HG02763 (cell line): ENCODE measurements at regions not wholly inside any gene's neighbourhood (a gene's known extent, or its start where the extent isn't known, plus 50 kb on each side); places are given as distances from the start of the nearest gene placed in this dataset.
"Not testable (repeated sequence)": the region's sequence is repeated elsewhere in the genome, so short reads cannot be mapped to it uniquely, and the experiment has no call there.

Source experiments
- ATAC-seq: cut with Tn5 transposase; IDR thresholded peaks from one replicate; pipeline ENCODE4 v1.9.1; 2021; ENCODE audit warnings: mild to moderate bottlenecking, moderate library complexity; ENCODE audit not compliant: unreplicated experiment

DNA sequence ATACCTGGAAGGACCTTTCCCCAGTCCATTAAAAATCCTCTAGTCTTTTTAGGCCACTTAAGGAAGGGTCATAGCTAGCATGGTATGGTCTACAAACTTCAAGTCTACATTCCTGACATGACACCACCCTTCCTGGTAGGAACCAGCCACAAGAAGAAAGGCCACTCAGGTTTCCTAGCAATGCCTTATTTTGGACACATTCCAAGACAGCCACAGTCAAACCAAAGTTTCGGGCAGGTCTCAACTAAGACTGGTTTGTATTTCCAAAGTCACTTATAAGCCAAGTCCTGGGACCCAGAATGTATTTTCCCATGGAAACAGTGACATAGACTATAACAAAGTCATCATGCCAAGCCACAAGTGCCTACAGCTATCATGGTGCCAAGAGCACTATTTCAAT lies 50.6 kb upstream of the SLC44A3 start:
- no peak for ATAC-seq

DNA sequence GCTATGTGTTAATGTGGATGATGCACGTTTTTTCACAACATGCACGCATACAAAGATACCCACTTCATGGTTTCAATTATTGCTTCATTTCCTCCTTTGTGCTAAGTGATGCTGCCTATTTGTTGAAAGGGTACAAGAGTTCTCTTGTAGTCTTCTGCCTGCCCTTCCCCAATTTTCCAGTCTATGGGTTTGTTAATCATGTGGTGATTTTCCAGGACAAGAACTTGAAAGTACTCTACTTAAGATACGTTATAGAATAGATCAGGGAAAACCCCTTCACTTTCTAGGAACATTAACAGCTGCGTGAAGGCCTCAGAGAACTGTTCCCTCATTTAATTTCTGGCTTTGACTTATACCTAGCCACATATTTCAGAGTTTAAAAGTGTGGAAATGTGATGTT lies 52.1 kb upstream of the SLC44A3 start:
- no peak for ATAC-seq

DNA sequence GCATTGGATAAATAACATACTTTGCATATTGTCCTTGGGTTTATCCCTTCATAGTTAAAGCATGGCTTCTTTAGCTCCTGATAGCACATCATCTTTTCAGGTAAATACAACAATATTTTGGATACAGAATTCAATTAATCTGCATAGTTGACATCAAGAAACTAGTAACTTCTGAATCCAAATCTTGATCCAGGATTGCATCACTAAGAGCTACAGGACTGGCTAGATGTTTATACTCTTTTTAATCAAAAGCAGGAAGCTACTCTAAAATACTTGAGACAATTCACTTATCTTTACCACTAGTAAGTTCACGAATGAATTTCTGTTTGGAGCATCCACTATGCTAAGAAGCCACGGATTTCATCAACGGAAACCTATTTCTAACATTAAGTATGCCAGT lies 54.2 kb upstream of the SLC44A3 start:
- ATAC-seq = no peak

DNA sequence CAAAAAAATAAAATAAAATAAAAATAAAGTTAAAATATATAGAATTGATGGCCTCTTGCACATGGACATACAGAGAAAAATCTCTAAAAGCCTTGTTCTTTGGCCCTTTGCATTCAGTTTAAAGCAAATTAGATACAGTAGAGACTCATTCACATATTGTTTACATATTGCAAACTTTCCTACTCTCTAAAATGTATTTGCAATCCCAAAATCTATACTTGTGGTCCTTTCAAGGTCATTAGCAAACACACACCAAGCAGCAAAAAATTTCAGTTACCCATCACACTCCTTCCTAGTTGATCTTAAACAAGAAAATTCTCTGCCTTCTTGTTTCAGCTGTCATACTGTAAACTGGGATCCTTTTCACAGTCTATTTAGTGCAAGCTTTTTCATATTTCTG lies 61.0 kb upstream of the SLC44A3 start:
- no peak for ATAC-seq

DNA sequence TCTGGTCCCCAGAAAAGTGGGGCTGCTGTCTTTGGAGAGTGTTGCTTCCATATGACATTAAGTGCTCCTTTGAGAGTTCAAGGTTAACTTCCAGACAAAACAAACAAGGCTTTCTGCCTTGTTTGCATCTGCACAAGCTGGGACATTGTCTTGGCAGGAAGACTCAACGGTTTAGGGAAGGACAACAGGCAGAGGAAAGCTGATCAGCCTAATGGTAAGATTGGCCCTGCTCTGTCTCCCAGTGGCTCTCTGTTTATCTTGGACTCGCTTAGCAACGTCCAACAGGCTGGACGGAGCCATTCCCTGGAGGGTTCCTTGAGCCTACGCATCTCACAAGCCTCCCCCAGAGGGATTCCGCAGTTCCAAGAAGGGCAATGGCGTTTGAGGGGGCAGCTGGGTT lies 62.2 kb upstream of the SLC44A3 start:
- no peak for ATAC-seq

DNA sequence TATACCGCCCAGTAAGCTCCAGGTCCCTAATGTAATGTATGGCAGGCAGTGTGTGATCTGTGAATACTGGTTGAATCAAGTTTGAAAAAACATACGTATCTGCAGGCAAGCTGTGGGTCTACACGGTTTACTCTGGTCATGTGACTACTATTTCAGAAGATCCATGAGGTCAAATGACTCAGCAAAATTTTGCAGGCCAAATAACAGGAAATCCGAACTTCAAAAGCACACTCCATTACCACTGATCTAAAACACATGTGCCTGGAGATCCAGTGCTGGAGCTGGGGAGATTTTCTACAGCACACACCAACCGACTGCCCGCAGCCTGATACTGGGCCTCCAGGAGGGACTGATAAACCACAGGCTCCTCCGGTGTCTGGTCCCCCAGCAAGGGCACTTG lies 64.5 kb upstream of the SLC44A3 start:
- ATAC-seq = no peak

DNA sequence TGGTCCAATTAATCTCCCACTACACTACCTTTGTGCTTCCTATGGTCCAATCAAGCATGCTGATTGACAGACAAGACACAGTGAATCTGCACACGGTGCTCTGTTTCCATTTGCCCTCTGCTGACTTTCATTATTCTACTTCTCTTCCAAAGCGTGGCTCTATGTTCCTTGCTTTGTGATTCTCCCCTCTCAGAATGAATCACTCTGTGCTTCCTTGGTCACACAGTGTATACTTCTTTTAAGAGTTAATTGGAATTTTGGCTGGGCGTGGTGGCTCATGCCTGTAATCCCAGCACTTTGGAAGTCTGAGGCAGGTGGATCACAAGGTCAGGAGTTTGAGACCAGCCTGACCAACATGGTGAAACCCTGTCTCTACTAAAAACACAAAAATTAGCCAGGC lies 65.1 kb upstream of the SLC44A3 start:
- not testable (repeated sequence) for ATAC-seq

DNA sequence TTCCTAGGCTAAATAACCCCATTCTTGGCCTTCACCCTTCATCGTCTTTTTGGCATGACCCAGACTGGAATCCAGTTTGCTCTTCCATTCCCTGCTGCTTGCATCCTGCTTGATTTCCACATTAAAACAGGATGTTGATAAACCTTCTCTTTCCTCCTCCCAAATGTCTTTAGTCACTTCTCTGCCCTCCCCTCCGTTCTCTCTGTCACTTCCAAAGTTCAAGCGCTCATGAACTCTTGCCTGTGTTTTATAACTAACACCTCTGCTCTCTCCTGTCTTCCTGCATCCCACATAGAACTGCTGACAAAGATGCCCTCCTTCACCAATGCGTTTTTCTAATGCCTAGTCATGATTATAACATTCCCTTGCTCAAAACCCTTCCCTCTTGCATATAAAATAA lies 65.6 kb upstream of the SLC44A3 start:
- no peak for ATAC-seq

DNA sequence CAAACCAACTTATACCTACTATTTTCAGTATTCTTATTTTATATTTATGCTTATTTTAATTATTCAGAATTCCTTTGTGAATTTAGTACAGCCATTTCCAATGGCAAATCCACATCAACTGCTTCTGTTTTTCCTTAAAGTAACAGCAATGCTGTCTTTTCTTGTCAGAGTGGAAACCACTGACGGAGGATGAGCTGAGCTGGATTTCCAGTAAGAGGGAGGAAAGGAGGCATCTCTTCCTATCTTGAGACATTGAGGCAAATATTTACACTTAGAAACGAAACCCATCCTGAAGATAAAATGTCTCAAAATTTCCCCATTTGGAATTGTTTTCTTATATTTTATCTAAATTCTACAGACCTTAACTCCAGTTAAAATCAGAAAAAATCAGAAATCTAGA lies 66.1 kb upstream of the SLC44A3 start:
- no peak for ATAC-seq

DNA sequence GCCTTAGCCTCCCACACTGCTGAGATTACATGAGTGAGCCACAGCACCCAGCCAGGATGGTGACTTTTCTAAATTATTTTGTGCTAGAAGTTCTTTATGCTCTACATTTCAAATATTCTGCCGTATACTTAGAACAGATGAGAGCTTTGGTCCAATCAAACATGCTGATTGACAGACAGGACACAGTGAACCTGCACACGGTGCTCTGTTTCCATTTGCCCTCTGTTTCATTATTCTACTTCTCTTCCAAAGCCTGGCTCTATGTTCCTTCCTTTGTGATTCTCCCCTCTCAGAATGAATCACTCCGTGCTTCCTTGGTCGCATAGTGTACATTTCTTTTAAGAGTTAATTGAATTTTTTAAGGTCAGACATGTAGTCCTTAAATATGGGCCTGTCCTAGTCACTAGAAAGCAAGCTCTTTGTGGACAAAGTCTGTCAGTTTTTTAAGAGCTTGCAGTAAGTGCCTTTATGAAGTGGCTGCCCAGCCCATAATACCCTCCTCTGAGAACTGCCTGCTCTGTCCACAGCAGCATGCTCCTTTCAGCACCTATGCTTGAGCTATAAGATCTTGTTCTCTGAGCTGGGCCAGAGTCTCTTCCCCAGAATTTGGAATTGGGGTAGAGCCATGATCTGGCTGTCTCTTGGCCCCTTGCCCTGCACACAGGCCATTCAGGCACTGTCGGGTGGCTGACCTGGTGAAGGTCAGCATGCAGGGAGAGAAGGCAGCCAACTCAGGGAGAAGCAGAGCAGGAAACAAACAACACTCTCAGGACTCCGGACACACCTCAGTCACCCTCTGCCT lies 66.8 kb upstream of the SLC44A3 start:
- no peak for ATAC-seq

DNA sequence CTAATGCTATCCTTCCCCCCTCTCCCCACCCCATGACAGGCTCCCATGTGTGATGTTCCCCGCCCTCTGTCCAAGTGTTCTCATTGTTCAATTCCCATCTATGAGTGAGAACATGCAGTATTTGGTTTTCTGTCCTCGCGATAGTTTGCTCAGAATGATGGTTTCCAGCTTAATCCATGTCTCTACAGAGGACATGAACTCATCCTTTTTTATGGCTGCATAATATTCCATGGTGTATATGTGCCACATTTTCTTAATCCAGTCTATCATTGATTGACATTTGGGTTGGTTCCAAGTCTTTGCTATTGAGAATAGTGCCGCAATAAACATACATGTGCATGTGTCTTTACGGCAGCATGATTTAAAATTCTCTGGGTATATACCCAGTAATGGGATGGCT lies 68.7 kb upstream of the SLC44A3 start:
- not testable (repeated sequence) for ATAC-seq

DNA sequence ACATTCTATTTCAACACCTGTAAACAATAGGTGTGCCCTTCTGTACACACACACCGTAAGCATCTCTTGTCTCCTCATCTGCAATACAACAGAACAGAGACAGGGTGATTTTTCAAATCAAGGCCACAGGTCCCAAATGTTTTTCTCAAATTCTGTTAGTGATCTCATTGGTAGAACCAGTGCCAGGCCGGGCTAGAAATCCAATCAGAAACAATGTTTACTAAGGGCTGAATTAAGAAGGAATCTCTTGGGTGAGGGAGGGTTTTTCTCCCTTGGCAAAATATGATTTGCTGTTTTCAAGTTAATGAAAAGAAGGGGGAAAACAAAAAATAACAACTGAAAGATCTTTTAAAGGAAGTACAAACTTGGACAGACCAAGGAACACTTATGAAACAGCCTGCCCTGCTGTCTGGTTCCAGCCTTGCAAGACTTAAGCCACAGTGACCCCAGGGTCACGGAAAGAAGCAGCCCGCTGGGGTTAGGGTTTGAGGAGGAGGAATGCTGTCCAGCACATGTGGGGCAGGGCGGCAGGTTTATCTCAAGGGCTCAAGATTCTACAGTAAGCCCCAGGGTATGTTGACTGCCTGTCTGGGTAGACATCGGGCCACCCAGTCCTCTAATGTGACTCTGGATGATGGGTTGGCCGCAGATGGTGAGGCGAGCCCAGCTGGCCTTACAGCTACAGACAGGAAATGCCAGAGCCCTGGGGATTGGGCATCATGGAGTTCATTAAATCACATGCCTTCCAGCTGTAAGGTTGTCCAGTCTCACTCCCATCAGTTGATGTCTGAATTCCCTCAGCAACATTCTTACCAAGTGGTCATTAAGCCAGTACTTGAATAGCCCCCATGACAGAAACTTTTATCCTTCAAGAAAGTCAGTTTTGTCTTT lies 73.3 kb upstream of the SLC44A3 start:
- ATAC-seq = no peak

DNA sequence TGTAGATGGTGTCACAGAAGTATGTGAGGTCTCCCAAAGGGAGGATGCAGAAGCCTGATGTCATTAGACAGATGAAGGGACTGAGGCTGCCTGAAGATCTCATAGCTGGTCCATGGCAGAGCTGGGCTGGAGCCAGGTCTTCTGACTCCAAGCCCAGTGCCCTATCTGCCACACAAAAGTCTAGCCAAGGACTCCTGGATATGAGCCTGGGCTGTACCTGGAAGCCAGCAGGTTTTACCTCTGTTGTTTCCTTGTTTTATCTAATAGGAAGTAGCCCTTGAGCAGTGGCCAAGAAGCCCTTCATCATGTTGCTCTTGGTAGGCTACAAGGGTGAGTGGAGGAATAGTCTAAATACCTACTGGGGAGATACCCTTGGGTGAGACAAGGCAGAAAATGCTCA lies 74.4 kb upstream of the SLC44A3 start:
- ATAC-seq = no peak

DNA sequence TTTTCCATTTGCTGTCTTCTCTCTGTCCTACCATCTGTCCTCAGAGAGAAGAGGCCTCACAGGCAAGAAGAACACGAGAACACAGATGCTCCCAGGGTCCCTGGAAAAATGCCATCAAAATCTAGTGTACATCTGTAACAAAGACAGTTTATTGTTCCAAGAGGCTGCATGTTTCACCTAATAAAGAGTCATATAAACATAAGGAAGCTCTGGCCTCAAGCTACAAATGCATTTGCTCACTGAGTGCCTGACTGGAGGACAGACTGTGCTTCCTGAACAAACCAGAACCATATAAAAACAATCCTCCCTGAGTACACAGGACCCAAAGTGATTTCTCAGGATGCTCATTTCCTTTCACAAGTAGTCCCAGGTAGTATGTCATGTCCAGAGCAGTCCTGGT lies 76.3 kb upstream of the SLC44A3 start:
- ATAC-seq = no peak

DNA sequence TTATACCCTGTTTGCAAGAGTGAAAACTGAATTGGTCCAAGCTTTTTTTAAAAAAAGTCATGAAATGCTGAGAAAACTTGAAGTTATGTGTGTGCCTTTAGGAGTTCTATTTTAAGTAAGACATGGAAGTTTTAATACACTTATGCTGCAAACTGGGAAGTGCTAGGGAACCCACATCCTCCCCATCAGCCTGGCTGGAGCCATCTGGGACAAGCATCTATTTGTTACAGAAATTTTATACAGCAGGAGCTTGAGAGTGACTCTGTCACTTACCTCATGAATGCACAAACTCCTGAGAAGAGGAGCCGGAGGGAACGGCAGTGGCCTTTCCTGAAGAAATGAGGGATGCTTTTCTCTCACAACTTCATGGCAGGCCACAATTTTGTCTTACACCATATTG lies 78.2 kb upstream of the SLC44A3 start:
- ATAC-seq = no peak

DNA sequence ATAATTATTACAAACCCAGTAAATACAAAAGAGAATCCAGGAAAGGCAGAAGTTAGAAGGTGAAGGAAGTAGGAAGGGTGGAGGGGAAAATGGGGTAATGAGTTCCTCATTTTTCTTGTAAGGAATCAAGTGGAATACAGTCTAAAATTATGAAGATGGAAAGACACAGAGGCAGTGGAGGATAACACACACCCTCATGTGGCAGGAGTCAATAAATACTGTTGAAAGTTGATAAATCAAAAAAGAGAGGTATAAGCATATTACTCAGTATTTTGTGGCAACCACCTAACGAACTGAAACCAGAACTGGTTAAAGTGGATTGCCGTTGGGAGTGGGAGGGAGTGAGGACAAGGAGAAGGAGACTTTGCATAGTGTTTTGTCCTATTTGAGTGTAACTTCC lies 78.6 kb upstream of the SLC44A3 start:
- ATAC-seq = no peak

DNA sequence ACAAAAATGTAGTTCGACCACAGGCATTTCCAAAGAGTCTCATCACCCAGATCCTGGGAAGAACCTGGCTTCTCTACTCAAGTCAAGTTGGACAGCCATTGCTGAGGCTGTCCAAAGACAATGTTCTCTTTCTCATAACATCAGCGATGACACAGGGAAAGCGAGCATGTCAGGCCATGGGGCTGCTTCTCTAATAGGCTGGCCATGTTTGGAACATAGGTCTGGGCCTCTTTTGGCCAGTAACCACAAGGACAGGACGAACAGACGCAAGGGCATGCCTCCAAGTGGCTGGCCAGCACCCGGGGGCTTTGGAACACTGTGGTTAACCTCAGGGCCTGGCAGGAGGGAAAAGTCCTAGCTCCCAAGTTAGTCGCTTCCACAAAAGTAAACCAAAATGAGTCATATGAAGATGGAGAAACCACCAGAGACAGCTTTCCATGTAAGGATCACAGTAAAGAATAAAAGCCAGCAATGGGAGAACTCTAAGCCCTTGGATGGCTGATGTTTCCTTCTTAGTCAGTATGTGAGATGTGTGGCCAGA lies 80.6 kb upstream of the SLC44A3 start:
- ATAC-seq = no peak

DNA sequence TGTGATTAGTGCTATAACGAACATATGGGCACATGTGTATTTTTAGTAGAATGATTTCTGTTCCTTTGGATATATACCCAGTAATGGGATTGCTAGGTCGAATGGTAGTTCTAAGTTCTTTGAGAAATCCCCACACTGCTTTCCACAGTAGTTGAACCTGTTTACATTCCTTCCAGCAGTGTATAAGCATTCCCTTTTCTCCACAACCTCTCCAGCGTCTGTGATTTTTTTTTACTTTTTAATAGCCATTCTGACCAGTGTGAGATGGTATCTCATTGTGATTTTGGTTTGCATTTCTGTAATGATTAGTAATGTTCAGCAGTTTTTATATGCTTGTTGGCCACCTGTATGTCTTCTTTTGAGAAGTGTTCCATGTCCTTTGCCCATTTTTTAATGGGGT lies 81.8 kb upstream of the SLC44A3 start:
- ATAC-seq = no peak

DNA sequence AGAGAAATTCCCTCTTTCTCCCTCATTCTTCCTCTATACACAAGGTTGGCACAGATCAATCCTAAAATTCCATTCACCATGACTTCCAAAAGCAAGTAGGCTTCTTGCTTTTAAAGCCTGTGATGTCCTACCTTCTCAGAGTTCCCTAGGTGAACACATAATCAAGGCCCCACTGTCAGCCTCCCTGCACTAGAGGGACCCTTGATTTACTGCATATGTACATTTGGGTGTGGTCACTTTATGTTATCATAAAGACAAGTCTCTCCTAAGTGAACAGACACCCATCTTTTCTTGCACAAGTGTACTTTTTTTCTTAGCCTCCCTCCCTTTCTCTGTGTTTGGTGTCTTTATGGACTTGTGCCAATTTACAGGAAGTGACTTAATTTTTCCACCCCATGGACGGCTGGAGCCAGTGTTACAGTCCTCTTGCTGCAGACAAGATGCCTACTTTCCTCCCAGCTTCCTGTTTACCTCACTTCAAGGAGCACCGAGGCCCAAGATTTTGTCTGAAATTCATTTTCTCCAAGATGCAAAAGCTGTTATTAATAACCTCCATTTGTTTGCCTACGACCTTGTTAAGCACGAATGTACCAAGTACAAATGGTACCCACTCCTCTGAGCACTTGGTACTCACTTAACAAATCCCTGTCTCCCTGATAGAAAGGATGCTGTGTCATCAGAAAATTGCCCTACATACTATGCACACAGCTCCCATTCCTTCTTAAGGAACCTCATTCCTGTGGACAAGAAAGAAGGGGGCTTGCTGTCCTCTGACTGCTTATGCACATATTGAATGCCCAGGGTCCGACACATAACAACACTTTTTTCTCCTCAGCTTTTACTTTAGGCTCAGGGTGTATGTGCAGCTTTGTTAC lies 82.8 kb upstream of the SLC44A3 start:
- no peak for ATAC-seq

DNA sequence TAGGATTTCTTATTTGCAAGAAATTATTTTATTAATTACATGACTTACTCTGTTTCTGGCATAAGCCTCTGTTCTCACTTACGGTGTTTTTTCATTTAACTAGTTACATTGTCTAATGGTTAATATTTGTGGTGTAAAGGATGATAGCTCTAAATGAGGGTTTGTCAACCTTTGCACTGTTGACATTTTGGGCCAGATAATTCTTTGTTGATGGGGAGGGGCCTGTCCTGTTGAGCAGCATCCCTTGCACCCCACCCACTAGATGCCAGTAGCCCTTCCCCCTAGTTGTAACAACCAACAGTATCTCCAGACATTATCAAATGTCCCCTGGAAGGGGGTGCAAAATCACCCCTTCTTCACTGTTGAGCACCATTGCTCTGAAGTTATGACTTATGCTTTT lies 83.6 kb upstream of the SLC44A3 start:
- ATAC-seq = no peak

DNA sequence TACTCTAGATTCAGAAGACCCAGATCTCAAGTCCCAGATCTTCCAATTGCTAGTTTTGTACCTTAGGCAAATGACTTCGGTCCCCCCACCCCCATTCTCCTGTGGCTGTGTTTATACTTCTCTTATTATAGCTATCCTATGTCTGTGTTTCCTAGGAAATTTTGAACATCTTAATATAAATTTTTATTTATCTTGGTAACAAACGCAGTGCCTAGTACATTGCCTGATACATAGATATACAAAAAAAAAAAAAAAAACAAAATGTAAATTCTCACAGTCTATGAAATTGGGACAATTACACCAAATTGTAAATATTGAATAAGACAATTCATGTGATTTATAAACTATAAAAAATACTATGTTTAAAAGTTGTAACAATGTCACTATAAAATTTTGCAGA lies 84.1 kb upstream of the SLC44A3 start:
- ATAC-seq = no peak
